Left ventricle myocardium inferior (tissue), 1 donor: ENCODE measurements at regions not wholly inside any gene's neighbourhood (a gene's known extent, or its start where the extent isn't known, plus 50 kb on each side); places are given as distances from the start of the nearest gene placed in this dataset.
A peak's percentile ranks its signal among the peaks of the same experiment; 100 is the strongest.
"Not testable (repeated sequence)": the region's sequence is repeated elsewhere in the genome, so short reads cannot be mapped to it uniquely, and the experiment has no call there.

ENCODE experiments used
- DNase-seq: peaks from one replicate; pipeline ENCODE4 v3.0.0-alpha.2; 2020
- H3K27ac ChIP-seq: fragments of 200-600 bp; replicated peaks from 2 replicates; pipeline ENCODE4 v1.8.0; 2021
- H3K27me3 ChIP-seq: fragments of 200-600 bp; 2 replicates; pipeline ENCODE4 v1.8.0; 2021; ENCODE audit warnings: low read depth
- H3K36me3 ChIP-seq: fragments of 200-600 bp; 2 replicates; pipeline ENCODE4 v1.8.0; 2021
- H3K4me1 ChIP-seq: fragments of 200-600 bp; 2 replicates; pipeline ENCODE4 v1.8.0; 2021
- H3K4me3 ChIP-seq: fragments of 200-600 bp; 2 replicates; pipeline ENCODE4 v1.8.0; 2021; ENCODE audit warnings: mild to moderate bottlenecking, moderate library complexity
- H3K9me3 ChIP-seq: fragments of 200-600 bp; replicated peaks from 2 replicates; pipeline ENCODE4 v1.8.0; 2021
- intact Hi-C: fragments of 100-400 bp; cut with micrococcal nuclease; formaldehyde crosslinking; loops from one replicate; pipeline ENCODE4 v1.11.0; 2022
- TF ChIP-seq, protein P1 (sequence below): fragments of 200-600 bp; IDR thresholded peaks from 2 replicates; pipeline ENCODE4 v1.8.0; 2021; ENCODE audit warnings: antibody characterized with exemption, mild to moderate bottlenecking, borderline replicate concordance
- donor health status: DM: no; HTN: yes; CAD: no; lungs with severe emphysema.

- Histone ChIP-seq H3K4me1 (no peaks in the 10 kb centered on the region), H3K27ac (no peak overlapping the region), H3K36me3 (no peaks in the 10 kb centered on the region), H3K9me3 (no peaks in the 10 kb centered on the region), H3K27me3 (no peaks in the 10 kb centered on the region), H3K4me3 (no peak overlapping the region)
- DNase-seq, result no peak
- TF ChIP-seq, protein P1, sequence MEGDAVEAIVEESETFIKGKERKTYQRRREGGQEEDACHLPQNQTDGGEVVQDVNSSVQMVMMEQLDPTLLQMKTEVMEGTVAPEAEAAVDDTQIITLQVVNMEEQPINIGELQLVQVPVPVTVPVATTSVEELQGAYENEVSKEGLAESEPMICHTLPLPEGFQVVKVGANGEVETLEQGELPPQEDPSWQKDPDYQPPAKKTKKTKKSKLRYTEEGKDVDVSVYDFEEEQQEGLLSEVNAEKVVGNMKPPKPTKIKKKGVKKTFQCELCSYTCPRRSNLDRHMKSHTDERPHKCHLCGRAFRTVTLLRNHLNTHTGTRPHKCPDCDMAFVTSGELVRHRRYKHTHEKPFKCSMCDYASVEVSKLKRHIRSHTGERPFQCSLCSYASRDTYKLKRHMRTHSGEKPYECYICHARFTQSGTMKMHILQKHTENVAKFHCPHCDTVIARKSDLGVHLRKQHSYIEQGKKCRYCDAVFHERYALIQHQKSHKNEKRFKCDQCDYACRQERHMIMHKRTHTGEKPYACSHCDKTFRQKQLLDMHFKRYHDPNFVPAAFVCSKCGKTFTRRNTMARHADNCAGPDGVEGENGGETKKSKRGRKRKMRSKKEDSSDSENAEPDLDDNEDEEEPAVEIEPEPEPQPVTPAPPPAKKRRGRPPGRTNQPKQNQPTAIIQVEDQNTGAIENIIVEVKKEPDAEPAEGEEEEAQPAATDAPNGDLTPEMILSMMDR, result no peak
- intact Hi-C loops, result no loop called here
These were observed 84.6 kb upstream of the BEND4 start for GRCh38 chr4:42237010-42237409.

GRCh38 chr4:42237451-42237850 lies 85.0 kb upstream of the BEND4 start:
- Histone ChIP-seq H3K9me3 (no peaks in the 10 kb centered on the region), H3K4me1 (no peaks in the 10 kb centered on the region), H3K4me3 (no peak overlapping the region), H3K27me3 (no peaks in the 10 kb centered on the region), H3K36me3 (no peaks in the 10 kb centered on the region), H3K27ac (no peak overlapping the region)
- TF ChIP-seq, protein P1, result no peak
- intact Hi-C loops, result no loop called here
- DNase-seq, result no peak

DNA sequence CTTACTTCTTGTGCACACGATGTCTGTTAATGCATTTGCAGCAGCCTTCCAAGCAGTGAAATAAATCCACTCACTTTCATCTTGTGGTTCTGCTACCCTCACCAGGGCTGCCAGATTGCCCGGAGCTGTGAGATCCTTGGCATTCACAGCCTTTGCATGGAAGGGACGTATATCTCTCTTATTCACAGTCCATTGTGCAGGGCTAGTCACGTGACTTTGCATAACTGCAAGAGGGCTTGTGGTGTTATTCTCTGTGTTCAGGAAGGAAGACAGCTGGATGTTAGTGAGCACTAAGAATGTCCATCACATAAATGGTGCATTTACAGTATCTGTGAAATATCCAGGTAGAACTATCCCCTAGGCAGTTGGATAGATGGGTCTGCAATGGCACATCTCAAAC lies 96.5 kb upstream of the BEND4 start:
- TF ChIP-seq, protein P1, result no peak

GRCh38 chr4:42252315-42252714 lies 99.9 kb upstream of the BEND4 start:
- DNase-seq, result no peak
- H3K27me3 ChIP-seq, result peaks cover 23% of the 10 kb centered on the region
- H3K4me3 ChIP-seq, result no peak overlapping the region
- no peaks in the 10 kb centered on the region for H3K9me3 ChIP-seq
- intact Hi-C loops, result no loop called here
- no peaks in the 10 kb centered on the region for H3K36me3 ChIP-seq
- TF ChIP-seq, protein P1, result no peak
- H3K4me1 ChIP-seq, result no peaks in the 10 kb centered on the region
- H3K27ac ChIP-seq, result no peak overlapping the region

More for the DNA sequence above, 96.5 kb upstream of the BEND4 start:
- Histone ChIP-seq H3K9me3 (no peaks in the 10 kb centered on the region), H3K27ac (no peak overlapping the region), H3K4me1 (no peaks in the 10 kb centered on the region), H3K4me3 (no peak overlapping the region), H3K27me3 (peaks cover 35% of the 10 kb centered on the region), H3K36me3 (no peaks in the 10 kb centered on the region)
- intact Hi-C loops, result no loop called here
- no peak for DNase-seq

- H3K27me3 ChIP-seq, H3K4me3 ChIP-seq, H3K27ac ChIP-seq, DNase-seq, H3K4me1 ChIP-seq, H3K36me3 ChIP-seq, intact Hi-C loops, H3K9me3 ChIP-seq: not testable (repeated sequence)
These were observed 105.2 kb upstream of the BEND4 start for GRCh38 chr4:42257645-42258044.

DNA sequence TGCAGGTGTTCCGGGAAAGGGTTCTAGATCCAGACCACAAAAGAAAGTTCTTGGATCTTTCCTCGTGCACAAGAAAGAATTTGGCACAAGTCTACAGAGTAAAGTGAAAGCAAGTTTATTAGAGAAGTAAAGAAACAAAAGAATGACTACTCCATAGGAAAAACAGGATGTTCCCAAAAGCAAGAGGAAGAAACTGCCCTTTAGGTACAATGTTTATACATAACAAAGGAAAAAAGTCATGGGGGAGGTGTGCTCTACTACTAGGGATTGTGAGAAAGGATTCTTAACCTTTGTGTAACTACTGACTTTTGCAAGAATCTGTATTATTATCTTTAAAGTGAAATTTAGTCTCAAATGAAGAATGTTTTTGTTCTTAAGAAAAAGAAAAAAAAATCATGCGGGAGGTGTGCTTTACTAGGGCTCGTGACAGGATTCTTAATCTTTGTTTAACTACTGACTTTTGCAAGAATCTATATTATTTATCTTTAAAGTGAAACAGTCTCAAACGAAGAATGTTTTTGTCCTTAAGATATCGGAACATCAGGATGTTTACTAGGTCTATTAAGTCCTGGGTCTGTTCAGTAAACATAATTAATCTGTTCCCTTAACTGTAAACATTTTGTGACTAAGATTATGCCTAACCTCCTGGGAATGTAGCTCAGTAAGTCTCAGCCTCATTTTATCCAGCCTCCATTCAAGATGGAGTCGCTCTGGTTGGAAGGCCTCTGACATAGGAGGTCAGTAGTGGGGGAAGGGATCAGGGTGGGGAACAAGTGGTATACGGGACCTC lies 110.4 kb upstream of the BEND4 start:
- intact Hi-C loops, result no loop called here
- no peaks in the 10 kb centered on the region for H3K36me3 ChIP-seq
- TF ChIP-seq, protein P1, result no peak
- H3K4me3 ChIP-seq, result no peak overlapping the region
- no peaks in the 10 kb centered on the region for H3K27me3 ChIP-seq
- peaks cover 4% of the 10 kb centered on the region for H3K4me1 ChIP-seq
- no peak for DNase-seq
- peak overlapping the region; percentile 43 for H3K27ac ChIP-seq
- H3K9me3 ChIP-seq, result peaks cover 2% of the 10 kb centered on the region
